Colonic mucosa (tissue), 4 donors: ENCODE measurements at regions not wholly inside any gene's neighbourhood (a gene's known extent, or its start where the extent isn't known, plus 50 kb on each side); places are given as distances from the start of the nearest gene placed in this dataset.

ENCODE experiments used
- DNase-seq: peaks from one replicate; pipeline ENCODE4 v3.0.0-alpha.2; 2020
- H3K27ac ChIP-seq: fragments of 200-600 bp; one replicate; pipeline ENCODE4 v1.8.0; 2021
- H3K27me3 ChIP-seq: fragments of 200-600 bp; one replicate; pipeline ENCODE4 v1.8.0; 2021
- H3K36me3 ChIP-seq: fragments of 200-600 bp; one replicate; pipeline ENCODE4 v1.8.0; 2021
- H3K4me1 ChIP-seq: fragments of 200-600 bp; one replicate; pipeline ENCODE4 v1.8.0; 2021; ENCODE audit warnings: mild to moderate bottlenecking
- H3K4me3 ChIP-seq: fragments of 200-600 bp; one replicate; pipeline ENCODE4 v1.8.0; 2021
- H3K9ac ChIP-seq, 2 donors: one replicate each; pipeline ENCODE4 v1.7.0; 2013; ENCODE audit warnings: control low read depth in 2 of 2, low read depth in 2 of 2, low read length in 2 of 2
- H3K9me3 ChIP-seq: fragments of 200-600 bp; one replicate; pipeline ENCODE4 v1.8.0; 2021
- CTCF ChIP-seq: fragments of 200-600 bp; IDR thresholded peaks from one replicate; pipeline ENCODE4 v1.8.0; 2022; ENCODE audit warnings: antibody characterized with exemption, mild to moderate bottlenecking
- intact Hi-C: fragments of 100-400 bp; cut with DNase I; formaldehyde crosslinking; loops from one replicate; pipeline ENCODE4 v1.14.1; 2022
- donor health status: healthy.
- donor health status: DM: no; HTN: no; CAD: no.
- donor health status: DM: no; HTN: no; CAD: no.

GRCh38 chr5:36435516-36435915, 133.8 kb upstream of the RANBP3L start:
- H3K27me3 ChIP-seq, result no peaks in the 10 kb centered on the region
- no peak for TF ChIP-seq CTCF
- intact Hi-C loops, result no loop called here

GRCh38 chr5:36436306-36436705, 134.6 kb upstream of the RANBP3L start:
- intact Hi-C loops, result no loop called here
- no peak overlapping the region for H3K4me3 ChIP-seq
- no peak overlapping the region for H3K27ac ChIP-seq
- H3K9me3 ChIP-seq, result no peaks in the 10 kb centered on the region
- H3K36me3 ChIP-seq, result no peaks in the 10 kb centered on the region
- no peak for DNase-seq
- no peak overlapping the region for H3K9ac ChIP-seq
- H3K4me1 ChIP-seq, result no peaks in the 10 kb centered on the region
- H3K27me3 ChIP-seq, result no peaks in the 10 kb centered on the region
- no peak for TF ChIP-seq CTCF

More at GRCh38 chr5:36435516-36435915, 133.8 kb upstream of the RANBP3L start:
- H3K9me3 ChIP-seq, result no peaks in the 10 kb centered on the region
- H3K27ac ChIP-seq, result no peak overlapping the region
- no peaks in the 10 kb centered on the region for H3K4me1 ChIP-seq
- no peaks in the 10 kb centered on the region for H3K36me3 ChIP-seq
- DNase-seq, result no peak
- no peak overlapping the region for H3K9ac ChIP-seq
- no peak overlapping the region for H3K4me3 ChIP-seq

- DNase-seq, result no peak
- no peaks in the 10 kb centered on the region for H3K36me3 ChIP-seq
- H3K27me3 ChIP-seq, result no peaks in the 10 kb centered on the region
- no peaks in the 10 kb centered on the region for H3K9me3 ChIP-seq
- H3K9ac ChIP-seq, result no peak overlapping the region
- TF ChIP-seq CTCF, result no peak
- no peak overlapping the region for H3K4me3 ChIP-seq
- H3K4me1 ChIP-seq, result no peaks in the 10 kb centered on the region
- intact Hi-C loops, result no loop called here
- no peak overlapping the region for H3K27ac ChIP-seq
These were observed 137.3 kb upstream of the RANBP3L start for GRCh38 chr5:36438765-36439561.

GRCh38 chr5:36440300-36440699, 138.6 kb upstream of the RANBP3L start:
- no peaks in the 10 kb centered on the region for H3K9me3 ChIP-seq
- DNase-seq, result no peak
- H3K27ac ChIP-seq, result no peak overlapping the region
- no peaks in the 10 kb centered on the region for H3K4me1 ChIP-seq
- TF ChIP-seq CTCF, result no peak
- no peak overlapping the region for H3K4me3 ChIP-seq
- H3K36me3 ChIP-seq, result no peaks in the 10 kb centered on the region
- H3K9ac ChIP-seq, result no peak overlapping the region
- intact Hi-C loops, result no loop called here
- H3K27me3 ChIP-seq, result no peaks in the 10 kb centered on the region

GRCh38 chr5:36441280-36441679, 139.6 kb upstream of the RANBP3L start:
- no peak for DNase-seq
- intact Hi-C loops, result no loop called here
- Histone ChIP-seq H3K4me3 (no peak overlapping the region), H3K27ac (no peak overlapping the region), H3K4me1 (no peaks in the 10 kb centered on the region), H3K9me3 (no peaks in the 10 kb centered on the region), H3K36me3 (no peaks in the 10 kb centered on the region), H3K27me3 (no peaks in the 10 kb centered on the region), H3K9ac (no peak overlapping the region)
- no peak for TF ChIP-seq CTCF
